ENCODE measurements at regions not wholly inside any gene's neighbourhood (a gene's known extent, or its start where the extent isn't known, plus 50 kb on each side); places are given as distances from the start of the nearest gene placed in this dataset.

GRCh38 chr6:6512711-6513110, 75.8 kb upstream of the LY86 start:
- Histone ChIP-seq H3K36me3 (no peaks in the 10 kb centered on the region), H3K4me3 (no peak overlapping the region), H3K4me1 (ENCODE audit: insufficient read depth) (no peaks in the 10 kb centered on the region), H3K27ac (no peak overlapping the region), H3K27me3 (no peaks in the 10 kb centered on the region), H3K9me3 (no peaks in the 10 kb centered on the region)
- no peak for TF ChIP-seq CTCF (IDR thresholded peaks at IDR 0.05)
- TF ChIP-seq POLR2A (IDR thresholded peaks at IDR 0.05), result no peak
- TF ChIP-seq EP300 (IDR thresholded peaks at IDR 0.05), result no peak
- intact Hi-C loops (cut with DNase I), result no loop called here
- no peak for DNase-seq
- 71 to 86% (median 77%) methylated on average over 2 of the region's 2 CpGs for WGBS, 3 donors

GRCh38 chr6:6515691-6516607, 72.6 kb upstream of the LY86 start:
- Histone ChIP-seq H3K27ac (no peak overlapping the region), H3K9me3 (no peaks in the 10 kb centered on the region), H3K4me1 (ENCODE audit: insufficient read depth) (no peaks in the 10 kb centered on the region), H3K4me3 (no peak overlapping the region), H3K27me3 (no peaks in the 10 kb centered on the region), H3K36me3 (no peaks in the 10 kb centered on the region)
- 78 to 81% (median 80%) methylated on average over 15 of the region's 15 CpGs for WGBS, 3 donors
- TF ChIP-seq POLR2A (IDR thresholded peaks at IDR 0.05), result no peak
- TF ChIP-seq CTCF (IDR thresholded peaks at IDR 0.05), result no peak
- TF ChIP-seq EP300 (IDR thresholded peaks at IDR 0.05), result no peak
- no peak for DNase-seq
- intact Hi-C loops (cut with DNase I), result no loop called here

GRCh38 chr6:6516666-6517458, 71.7 kb upstream of the LY86 start:
- no peak for DNase-seq
- no peaks in the 10 kb centered on the region for H3K36me3 ChIP-seq
- no peak overlapping the region for H3K4me3 ChIP-seq
- TF ChIP-seq POLR2A (IDR thresholded peaks at IDR 0.05) (no peak), EP300 (IDR thresholded peaks at IDR 0.05) (no peak)
- intact Hi-C loops (cut with DNase I), result no loop called here
- H3K27me3 ChIP-seq, result no peaks in the 10 kb centered on the region
- 46 to 60% (median 57%) methylated on average over 11 of the region's 11 CpGs for WGBS, 3 donors
- H3K27ac ChIP-seq, result no peak overlapping the region
- H3K9me3 ChIP-seq, result no peaks in the 10 kb centered on the region
- no peaks in the 10 kb centered on the region for H3K4me1 ChIP-seq (ENCODE audit: insufficient read depth)

- TF ChIP-seq EP300 (IDR thresholded peaks at IDR 0.05), result no peak
- no peak for TF ChIP-seq CTCF (IDR thresholded peaks at IDR 0.05)
- TF ChIP-seq POLR2A (IDR thresholded peaks at IDR 0.05), result no peak
- Histone ChIP-seq H3K9me3 (no peaks in the 10 kb centered on the region), H3K27ac (no peak overlapping the region), H3K4me3 (no peak overlapping the region), H3K27me3 (no peaks in the 10 kb centered on the region), H3K36me3 (no peaks in the 10 kb centered on the region), H3K4me1 (ENCODE audit: insufficient read depth) (no peaks in the 10 kb centered on the region)
- 39 to 43% (median 42%) methylated on average over 7 of the region's 7 CpGs for WGBS, 3 donors
- no peak for DNase-seq
- intact Hi-C loops (cut with DNase I), result no loop called here
Observed at GRCh38 chr6:6518631-6519427, 69.7 kb upstream of the LY86 start.
